Fibroblast of mammary gland (primary cell): ENCODE measurements at regions not wholly inside any gene's neighbourhood (a gene's known extent, or its start where the extent isn't known, plus 50 kb on each side); places are given as distances from the start of the nearest gene placed in this dataset.
A peak's percentile ranks its signal among the peaks of the same experiment; 100 is the strongest.

ENCODE experiments used
- DNase-seq: peaks from one replicate; pipeline ENCODE4 v3.0.0-alpha.2; 2010; ENCODE audit warnings: low read depth
- H3K4me3 ChIP-seq: 2 replicates; pipeline ENCODE4 v1.5.1; 2011; ENCODE audit warnings: low read depth, mild to moderate bottlenecking, low read length, moderate library complexity; ENCODE audit not compliant: control insufficient read depth
- CTCF ChIP-seq: conservative IDR thresholded peaks from 2 replicates; pipeline ENCODE4 v1.5.1; 2011; ENCODE audit warnings: low read depth, low read length, inconsistent platforms; ENCODE audit not compliant: control insufficient read depth, insufficient read depth

DNA sequence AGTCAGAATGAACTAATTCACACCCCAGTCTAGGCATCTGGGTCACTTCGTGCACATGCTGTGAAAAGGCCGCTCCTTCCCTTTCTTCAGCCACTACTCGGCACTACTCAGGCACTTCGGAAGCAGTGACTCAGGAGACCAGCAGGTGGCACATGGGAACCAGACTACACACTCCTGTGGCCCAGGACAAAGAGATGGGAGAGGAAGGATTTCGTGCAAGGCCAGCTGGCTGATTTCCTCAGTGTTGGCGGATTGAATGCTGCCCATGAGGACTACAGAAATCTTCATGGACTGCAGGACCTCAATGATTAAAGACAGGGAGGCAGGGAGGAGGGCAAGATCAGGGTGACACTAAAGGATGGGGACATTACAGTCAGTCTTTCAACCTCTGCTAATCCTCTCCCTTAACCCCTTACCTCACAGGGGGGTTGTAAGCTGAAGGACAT, 117.8 kb upstream of the SPACA1 start:
- peak; percentile 83 for DNase-seq
- H3K4me3 ChIP-seq, result no peak overlapping the region

DNA sequence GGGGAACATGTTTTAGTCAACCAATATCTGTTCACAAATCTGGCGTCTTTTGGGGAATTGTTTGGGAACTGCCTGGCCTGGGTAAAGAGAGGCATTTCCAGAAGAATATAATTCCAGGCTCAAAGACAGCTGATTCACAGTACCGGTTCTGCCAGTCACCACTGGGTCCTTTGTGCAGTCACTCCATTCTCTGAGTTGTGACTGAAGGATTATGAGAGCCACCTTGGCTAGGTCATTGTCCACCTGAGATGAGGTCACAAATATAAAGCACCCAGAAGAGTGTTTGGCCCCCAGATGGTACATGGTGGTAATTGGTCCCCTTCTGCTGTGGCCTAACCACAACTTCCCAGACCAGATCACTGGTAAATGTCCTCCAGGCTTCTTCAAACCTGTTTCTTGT, 121.0 kb upstream of the SPACA1 start:
- no peak for DNase-seq
- no peak for TF ChIP-seq CTCF

More for the DNA sequence above, 117.8 kb upstream of the SPACA1 start:
- TF ChIP-seq CTCF, result peak; percentile 95

GRCh38 chr6:87926072-87926471, 121.6 kb upstream of the SPACA1 start:
- no peak for TF ChIP-seq CTCF
- no peak for DNase-seq
- no peak overlapping the region for H3K4me3 ChIP-seq

More for the DNA sequence above, 121.0 kb upstream of the SPACA1 start:
- H3K4me3 ChIP-seq, result no peak overlapping the region

DNA sequence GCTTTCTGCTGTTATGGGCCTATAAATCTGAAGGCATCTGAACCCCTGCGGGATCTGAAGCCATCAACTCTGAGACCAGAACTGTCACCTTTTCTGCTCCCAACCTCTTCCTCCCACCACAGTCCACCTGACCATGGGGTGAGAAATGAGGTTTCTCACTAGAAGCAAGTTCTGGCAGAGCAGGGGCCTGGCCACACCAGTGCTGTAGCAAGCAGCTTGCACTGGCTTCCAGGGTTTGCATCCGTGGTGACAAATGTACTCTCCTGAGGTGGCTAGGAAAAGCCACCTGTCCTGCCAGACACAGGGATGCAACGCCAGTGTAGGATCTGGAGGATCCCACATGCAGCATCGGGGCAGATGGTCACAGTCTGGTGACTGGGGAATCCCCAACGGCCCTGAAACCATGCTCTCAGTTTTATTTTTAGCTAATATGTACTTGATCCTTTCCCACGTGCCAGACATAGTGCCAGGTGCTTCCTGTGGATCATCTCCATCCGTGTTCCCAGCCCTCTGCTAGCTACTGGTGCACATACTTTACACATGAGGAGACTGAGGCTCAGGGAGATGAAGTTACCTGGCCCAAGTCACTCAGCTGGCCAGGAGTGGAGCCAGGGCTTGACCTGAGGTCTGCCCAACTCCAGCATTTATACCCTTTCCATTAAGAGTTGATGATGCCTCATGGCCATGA, 122.1 kb upstream of the SPACA1 start:
- no peak for TF ChIP-seq CTCF
- no peak overlapping the region for H3K4me3 ChIP-seq
- no peak for DNase-seq

DNA sequence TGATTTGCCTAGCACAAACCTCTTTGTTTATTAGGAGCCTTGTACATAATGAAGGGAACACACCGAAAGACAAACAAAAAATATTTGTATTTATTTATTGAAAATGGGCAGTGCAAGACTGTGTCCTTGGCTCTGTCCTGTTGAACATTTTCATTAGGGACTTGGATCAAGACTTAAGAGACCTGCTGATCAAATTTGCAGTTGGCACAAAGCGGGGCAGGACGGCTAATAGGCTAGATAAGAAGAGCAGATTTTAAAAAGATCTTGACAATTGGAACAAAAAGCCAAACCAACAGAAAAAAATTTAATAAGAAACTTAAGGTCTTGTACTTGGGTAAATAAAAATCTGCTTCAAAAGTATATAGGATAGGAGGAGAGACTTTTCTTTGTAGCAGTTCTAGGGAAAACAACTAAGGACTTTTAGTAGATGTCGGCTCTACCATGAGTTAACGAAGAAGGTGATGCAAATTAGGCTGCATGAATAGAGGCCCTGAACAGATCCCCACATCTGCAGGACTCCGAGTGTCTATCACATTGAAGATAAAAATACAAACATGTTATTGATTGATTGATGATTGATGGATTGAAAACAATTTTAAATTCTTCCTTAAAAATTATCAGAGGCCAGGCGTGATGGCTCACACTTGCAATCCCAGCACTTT, 124.1 kb upstream of the SPACA1 start:
- no peak for TF ChIP-seq CTCF
- H3K4me3 ChIP-seq, result no peak overlapping the region
- no peak for DNase-seq

- TF ChIP-seq CTCF, result no peak
- no peak for DNase-seq
- H3K4me3 ChIP-seq, result no peak overlapping the region
These were observed 124.7 kb upstream of the SPACA1 start for GRCh38 chr6:87922947-87923330.
